GDM1 (cell line): ENCODE measurements at regions not wholly inside any gene's neighbourhood (a gene's known extent, or its start where the extent isn't known, plus 50 kb on each side); places are given as distances from the start of the nearest gene placed in this dataset.

Source experiments
- DNase-seq: peaks from one replicate; lab custom pipeline; 2025; lab: John Stamatoyannopoulos, UW

DNA sequence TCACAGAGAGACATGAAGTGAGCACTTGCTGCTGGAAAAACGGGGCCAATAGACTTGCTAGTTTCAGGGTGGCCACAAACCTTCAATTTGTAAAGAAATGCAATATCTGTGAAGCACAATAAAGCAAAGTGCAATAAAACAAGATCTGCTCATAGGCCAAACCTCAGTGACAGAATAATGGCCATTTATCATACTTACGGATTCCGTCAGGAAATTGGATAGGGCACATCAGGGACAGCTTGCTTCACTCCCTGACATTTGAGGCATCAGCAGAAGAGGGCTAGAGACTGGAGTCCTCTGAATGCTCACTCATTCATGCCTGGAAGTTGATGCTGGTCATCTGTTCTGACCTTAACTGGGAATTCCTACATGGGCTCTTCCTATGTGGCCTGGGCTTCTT is 165.5 kb upstream of the OPRM1 start:
- no peak for DNase-seq

DNA sequence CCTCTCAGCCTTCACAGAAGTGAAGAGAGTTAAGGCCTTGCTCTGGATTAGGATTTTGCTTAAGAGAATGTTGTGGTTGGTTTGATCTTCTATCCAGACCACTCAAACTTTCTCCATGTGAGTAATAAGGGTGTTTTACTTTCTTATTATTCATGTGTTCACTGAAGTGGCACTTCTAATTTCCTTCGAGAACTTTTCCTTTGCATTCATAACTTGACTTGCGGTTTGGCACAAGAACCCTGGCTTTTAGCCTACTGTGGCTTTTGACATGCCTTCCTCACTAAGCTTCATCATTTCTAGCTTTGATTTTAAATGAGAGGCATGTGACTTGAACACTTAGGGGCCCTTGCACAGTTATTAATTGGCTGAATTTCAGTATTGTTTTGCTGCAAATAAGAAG is 166.1 kb upstream of the OPRM1 start:
- no peak for DNase-seq

GRCh38 chr6:153862927-153863326 is 176.1 kb upstream of the OPRM1 start:
- no peak for DNase-seq

DNA sequence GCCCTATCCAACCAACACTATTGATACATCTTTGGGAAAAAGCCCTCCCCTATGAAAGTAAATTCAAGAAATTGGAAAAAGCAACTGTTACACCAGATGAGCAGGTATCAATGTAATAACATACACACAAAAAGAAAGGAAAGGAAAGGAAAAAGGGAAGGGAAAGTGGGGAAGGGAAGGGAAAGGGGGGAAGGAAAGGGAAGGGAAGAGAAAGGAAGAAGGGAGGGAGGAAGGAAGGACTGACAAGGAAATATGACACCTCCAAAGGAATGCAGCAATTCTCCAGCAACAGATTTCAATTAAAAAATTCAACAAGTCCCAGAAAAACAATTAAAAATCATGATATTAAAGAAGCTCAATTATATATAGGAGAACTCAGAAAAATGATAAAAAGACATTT is 176.9 kb upstream of the OPRM1 start:
- no peak for DNase-seq

DNA sequence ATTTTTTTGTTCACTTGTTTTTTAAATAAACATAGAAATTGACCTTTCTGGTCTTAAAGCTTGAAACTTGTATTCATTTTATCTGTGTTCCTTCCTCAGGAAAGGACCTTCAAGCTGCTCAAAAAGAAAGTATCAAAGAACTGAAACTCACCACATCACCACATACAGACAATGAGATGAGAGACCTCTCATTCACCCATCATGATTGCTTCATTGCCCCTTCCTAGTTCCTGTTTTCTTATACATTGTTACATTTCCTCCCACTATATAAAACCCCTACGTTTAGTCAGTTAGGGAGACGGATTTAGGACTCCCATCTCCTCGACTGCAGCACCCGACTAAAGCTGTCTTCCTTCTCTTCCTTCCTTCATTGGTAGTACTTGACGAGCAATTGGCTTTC is 180.5 kb upstream of the OPRM1 start:
- no peak for DNase-seq

GRCh38 chr6:153856929-153857376 is 182.1 kb upstream of the OPRM1 start:
- DNase-seq, result no peak

GRCh38 chr6:153852481-153852880 is 186.6 kb upstream of the OPRM1 start:
- DNase-seq, result no peak

DNA sequence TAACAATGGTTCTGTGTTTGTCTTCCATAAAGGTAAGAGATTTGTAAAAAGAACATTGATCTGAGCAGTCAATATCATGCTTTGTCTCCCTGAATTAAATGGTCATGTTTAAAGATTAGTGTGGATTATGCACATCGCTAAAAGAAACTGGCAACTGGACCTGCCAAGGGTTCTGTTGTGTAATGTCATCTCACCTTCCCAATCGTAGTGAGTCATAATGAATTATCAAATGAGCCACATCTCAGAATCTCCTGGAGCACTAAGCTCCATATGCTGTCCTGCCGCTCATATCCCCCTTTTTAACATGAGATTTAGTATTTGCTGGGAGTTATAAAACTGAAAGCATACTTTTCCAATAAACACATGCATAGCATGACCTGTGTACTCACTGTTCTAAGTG is 187.0 kb upstream of the OPRM1 start:
- DNase-seq, result no peak

DNA sequence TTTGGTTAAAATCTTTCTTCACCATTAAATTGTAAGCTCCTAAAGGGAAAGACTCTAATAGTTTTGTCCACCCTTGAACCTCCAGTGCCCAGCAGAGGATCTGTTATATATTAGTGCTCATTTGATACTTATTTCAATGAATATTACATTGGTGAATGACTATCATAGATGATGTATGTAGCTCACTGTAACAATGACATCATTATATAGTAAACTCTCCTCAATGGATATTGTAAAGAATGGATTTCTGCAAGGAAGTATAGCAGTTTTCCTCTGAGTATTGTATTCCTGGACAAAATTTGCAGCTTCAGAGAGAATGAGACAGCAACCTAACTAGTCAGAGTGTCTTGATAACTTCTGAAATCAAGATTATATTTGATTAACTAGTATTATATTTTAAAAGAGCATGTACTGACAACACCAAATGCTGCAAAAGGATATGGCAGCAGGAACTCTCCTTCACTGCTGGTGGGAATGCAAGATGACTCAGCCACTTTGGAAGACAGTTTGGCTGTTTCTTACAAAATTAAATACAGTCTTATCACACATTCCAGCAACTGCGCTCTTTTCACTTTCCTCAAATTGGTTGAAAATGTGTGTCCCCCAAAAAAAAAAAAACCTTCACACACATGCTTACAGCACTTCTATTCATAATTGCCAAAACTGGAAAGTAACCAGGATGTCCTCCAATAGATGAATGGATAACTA is 189.8 kb upstream of the OPRM1 start:
- no peak for DNase-seq

DNA sequence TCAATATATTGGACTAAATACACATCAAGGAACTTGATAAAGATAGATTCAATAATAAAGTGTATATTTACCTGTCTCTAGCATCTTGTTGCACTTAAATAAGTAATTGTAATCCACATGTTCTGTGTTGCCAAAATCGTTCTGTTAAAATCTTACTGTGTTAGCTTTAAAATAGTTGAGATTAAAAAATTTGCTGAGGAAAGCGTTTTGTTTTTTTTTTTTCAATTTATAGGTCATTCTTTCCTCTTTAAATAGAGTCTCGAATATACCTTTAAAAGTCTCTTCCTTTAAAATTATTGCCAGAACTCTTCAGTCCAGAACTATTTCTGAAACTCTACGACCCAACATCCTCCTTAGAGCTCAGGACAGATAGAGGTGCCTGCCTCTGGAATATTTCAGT is 195.6 kb upstream of the OPRM1 start:
- no peak for DNase-seq

GRCh38 chr6:153842491-153842890 is 196.5 kb upstream of the OPRM1 start:
- DNase-seq, result no peak

DNA sequence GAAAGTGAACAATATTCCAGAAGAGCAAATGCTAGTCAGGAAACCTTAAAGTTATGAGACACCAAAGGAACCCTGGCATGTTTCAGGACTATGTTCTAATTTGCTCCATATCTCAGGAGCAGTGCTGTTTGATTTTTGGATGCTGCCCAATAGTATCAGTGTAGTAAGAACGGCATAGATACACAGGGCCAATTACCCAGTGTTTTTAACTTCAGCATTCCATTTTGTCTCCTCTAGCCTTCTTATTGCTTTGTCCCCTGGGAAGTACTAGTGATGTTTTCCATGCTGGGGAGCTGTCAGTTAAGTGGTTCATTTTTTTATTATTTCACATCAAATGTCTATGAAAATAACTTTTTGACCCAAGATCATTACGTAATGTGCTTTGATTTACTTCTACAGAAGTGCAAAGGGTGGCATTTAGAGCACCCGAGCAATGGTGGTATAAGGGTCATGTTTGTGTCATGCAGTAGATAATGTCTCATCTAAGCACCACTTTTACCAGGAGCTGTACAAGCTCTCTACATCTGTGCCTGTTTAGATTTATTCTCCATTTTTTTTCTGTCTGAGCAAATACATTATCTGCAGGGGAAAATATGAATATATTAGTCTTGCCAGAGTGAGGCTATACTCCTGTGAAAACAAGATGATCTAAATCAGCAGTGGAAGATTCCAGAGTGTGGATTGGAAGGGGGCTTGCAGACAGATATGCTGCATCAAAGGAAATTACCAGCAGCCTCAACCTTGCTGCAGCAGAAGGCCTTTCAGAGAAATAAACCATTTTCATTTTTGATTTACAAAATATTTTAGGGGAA is 198.8 kb upstream of the OPRM1 start:
- no peak for DNase-seq

DNA sequence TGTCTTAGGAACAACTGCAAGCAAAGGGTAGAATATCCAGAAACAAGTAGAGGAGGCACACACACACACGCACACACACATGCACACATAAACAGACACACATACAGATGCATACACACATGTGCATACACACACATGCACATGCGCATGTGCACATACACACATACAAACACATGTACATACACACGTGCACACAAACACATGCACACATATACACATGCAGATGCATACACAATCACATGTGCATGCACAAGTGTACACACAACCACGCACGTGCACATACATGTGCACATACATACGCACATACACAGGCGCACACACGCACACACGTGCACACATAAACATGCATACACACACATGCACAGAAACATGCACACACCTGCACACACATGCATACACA is 206.5 kb upstream of the OPRM1 start:
- DNase-seq, result no peak

DNA sequence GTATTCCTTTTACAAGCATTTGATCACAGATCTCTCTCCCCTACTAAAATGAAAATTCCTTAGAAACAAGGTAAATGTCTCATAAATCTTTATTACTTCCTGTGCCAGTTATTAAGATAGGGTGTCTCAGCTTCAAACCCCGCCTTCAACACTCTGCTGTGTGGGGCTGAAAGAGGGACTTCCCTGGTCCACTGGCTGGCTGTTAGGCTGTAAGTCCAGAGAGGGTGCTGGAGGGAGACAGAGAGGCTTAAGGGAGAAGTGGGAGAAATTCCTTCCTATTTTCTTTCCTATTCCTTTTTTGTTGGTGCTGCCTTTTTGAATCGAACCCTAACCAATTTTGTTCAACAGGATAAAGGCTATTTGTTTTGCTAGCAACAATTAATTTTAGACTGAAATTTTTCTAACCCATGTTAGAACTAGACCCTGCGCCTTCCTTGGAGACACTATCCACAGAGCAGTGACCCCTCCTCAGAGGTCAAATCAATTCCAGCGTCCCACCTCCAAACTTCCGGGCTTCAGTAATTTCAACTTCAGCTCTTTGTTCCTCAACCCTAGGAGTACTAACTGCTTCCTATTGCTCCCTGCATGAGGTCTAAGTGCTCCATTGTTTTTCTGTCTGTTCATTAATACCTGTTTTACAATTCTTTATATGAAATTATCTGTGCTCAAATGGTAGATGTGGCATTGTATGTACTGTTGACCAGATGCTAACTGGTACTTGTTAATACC is 207.5 kb upstream of the OPRM1 start:
- no peak for DNase-seq

GRCh38 chr6:153817173-153817572 is 221.9 kb upstream of the OPRM1 start:
- DNase-seq, result no peak

- no peak for DNase-seq
These were observed 222.7 kb upstream of the OPRM1 start for GRCh38 chr6:153816366-153816765.

GRCh38 chr6:153814136-153814535 is 224.9 kb upstream of the OPRM1 start:
- no peak for DNase-seq

DNA sequence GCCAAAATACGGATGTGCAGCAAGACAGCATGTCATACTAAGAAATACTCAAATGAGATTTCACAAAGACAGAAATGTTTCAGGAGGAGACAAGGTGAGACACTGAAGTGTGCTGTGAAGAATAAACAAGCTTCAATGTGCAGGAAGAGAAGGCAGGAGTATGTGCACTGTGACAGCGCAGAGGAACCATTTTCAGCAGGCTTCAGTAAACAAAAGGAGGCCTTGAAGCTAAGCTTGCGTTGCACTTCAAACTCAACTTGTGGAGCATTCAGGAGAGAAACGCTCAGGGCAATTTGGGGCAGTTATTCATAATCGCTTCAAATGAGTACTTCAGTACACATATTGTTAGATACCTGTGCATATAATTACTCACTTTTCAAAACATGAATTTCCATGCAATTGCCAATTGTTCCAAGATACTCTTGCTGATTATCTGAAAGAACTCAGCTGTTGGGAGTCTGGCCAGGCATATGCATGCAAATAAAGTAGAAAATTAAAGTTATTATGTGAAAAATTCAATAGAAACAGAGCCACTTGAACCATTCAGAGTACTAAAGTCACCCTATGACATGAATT is 234.2 kb upstream of the OPRM1 start:
- no peak for DNase-seq

- no peak for DNase-seq
These were observed 237.1 kb upstream of the OPRM1 start for GRCh38 chr6:153801917-153802316.

- no peak for DNase-seq
These were observed 238.4 kb upstream of the OPRM1 start for GRCh38 chr6:153800580-153801188.

GRCh38 chr6:153790876-153791473 is 248.1 kb upstream of the OPRM1 start:
- no peak for DNase-seq

DNA sequence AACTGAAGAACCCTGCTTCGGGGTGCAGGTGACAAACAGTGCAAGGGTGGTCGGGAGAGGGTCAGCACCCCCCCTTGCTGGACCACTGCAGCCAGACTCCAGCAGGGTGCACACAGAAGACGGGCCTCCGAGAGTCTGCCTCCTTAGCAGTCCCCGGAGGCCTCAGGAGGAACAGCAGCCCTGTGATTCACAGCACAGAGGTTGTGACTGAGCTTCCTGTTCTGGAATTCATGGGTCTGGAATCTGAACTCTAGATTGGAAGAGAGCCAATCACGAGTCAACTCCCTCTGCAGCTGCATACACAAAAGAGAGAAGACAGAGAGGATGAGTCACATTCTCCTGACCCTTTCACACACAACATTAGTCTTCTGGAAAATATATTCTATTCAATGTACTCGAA is 249.0 kb upstream of the OPRM1 start:
- DNase-seq, result no peak
